ENCODE measurements at regions not wholly inside any gene's neighbourhood (a gene's known extent, or its start where the extent isn't known, plus 50 kb on each side); places are given as distances from the start of the nearest gene placed in this dataset.

- DNase-seq = no peak
Observed at GRCh38 chr22:48106715-48107259, 1344.3 kb downstream of the TBC1D22A start.

- DNase-seq = no peak
Observed at GRCh38 chr22:48106215-48106614, 1343.8 kb downstream of the TBC1D22A start.

GRCh38 chr22:48105259-48105658, 1342.8 kb downstream of the TBC1D22A start:
- DNase-seq = no peak

- no peak for DNase-seq
Observed at GRCh38 chr22:48104766-48105165, 1342.3 kb downstream of the TBC1D22A start.

DNA sequence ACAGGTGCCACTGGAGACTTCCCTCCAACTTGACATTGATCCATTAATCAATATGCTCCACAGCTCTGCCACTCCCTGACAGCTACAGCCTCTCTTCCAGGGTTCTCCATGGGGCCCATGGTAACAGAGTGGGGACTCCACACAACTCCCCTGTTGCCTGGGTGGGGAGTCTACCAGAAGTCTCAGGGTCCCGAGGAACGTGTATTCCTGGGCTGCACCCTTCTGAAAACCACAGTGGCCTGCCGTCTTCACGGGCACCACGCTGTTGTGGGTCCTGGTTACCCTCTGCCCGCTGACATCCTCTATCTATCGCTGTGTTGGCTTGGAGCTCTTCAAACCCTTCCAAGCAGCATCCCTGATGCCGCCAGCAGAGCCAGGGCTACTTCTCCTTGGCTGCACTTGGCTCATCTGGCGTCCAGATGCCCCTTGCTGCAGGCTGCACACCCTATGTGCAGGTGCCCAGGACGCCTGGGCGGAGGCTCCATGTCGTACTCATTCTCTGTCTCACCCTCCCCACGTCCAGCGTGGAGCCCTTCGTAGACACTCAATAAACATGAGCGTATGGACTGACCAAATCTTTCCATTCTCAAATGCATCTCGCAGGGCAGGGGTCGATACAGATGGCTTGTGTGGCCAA, 1341.8 kb downstream of the TBC1D22A start:
- no peak for DNase-seq

- no peak for DNase-seq
Observed at GRCh38 chr22:48103126-48103875, 1340.9 kb downstream of the TBC1D22A start.

GRCh38 chr22:48102581-48102980, 1340.1 kb downstream of the TBC1D22A start:
- DNase-seq = no peak

GRCh38 chr22:48101704-48102103, 1339.3 kb downstream of the TBC1D22A start:
- DNase-seq = no peak

DNA sequence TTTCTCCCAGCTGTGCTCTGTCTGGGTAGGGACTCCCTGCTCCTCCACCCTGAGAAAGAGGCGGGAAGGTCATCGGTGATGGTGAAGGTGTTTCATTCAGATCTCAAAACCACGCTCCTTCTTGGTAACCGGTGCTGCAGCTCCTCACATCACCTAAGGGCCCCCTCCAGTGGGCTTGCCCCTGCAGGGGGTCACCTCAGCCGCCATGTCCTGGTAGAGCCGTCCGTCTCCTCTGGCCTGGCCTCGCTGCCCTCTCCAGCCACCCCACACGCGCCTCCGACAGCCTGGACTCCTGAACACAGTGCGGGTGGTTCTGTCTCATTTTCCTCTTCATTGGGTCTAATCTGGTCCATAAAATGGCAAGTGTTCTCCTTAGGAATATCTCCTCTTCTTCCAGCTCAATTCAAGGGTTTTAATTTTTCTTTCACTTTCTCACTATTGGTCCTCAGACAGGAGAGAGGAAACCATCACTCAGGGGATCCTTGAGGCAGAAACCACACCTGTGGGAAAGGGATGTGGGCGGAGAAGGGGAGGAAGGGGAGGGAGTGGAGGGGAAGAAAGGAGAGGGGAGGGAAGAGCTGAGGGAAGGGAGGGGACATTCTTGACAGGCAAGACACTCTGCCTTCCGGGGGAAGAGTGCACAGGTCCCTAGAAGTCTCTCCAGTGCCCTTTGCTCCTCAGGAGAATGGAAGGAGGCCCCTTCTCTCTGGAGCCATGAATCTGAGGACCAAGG, 1338.4 kb downstream of the TBC1D22A start:
- DNase-seq = no peak

DNA sequence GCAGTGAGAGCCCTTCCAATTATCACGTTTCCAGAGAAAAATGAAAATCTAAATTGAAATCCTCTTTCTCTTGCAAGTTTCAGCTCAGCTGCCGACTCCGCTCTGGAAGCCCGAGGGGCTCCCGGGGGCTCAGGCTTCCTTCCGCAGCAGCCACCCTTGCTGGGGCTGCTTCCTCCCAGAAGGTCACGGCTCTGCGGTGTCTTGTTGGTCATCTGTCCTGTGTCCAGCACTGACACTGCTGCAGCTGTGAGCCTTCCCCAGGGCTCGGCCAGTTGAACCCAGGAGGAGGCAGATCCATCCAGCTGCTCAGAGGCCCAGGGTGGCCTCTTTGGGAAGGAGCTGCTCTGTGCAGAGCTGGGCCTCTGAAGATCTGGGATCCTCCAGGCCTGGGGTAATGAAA, 1337.2 kb downstream of the TBC1D22A start:
- DNase-seq = no peak

DNA sequence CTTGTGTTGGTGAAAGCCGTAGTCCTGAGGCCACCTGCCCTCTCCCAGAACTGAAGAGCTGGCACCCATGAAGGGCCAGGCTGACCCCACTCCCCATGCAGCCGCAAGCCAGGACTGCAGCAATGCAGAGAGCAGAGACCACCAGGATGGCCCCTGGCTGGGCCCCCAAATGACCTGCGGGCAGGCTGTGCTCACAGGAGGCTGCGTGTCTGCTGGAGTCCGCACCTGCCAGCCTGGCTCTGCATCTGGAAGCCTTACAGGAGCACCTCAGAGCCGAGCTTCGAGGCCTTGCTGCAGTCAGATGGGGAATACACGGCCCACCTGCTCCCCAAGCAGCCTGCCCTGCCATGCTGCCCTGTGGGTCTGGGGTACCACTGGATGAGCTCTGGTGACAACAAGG, 1336.8 kb downstream of the TBC1D22A start:
- DNase-seq = no peak

DNA sequence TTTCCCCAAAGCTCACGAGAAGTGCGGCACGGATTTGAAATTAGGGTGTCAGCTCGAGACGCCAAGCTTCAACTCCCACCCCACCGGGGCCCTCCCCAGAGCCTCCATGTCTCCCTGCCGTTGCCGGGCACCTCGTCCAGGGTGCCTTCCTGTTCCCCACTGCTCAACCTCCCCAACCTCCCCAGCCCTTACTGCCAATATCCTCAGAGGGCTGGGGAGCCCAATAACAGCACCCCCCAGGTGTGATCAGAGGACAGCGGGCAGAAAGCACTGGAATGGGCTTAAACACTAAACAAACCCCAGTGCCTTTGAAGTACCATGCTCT, 1336.4 kb downstream of the TBC1D22A start:
- no peak for DNase-seq

DNA sequence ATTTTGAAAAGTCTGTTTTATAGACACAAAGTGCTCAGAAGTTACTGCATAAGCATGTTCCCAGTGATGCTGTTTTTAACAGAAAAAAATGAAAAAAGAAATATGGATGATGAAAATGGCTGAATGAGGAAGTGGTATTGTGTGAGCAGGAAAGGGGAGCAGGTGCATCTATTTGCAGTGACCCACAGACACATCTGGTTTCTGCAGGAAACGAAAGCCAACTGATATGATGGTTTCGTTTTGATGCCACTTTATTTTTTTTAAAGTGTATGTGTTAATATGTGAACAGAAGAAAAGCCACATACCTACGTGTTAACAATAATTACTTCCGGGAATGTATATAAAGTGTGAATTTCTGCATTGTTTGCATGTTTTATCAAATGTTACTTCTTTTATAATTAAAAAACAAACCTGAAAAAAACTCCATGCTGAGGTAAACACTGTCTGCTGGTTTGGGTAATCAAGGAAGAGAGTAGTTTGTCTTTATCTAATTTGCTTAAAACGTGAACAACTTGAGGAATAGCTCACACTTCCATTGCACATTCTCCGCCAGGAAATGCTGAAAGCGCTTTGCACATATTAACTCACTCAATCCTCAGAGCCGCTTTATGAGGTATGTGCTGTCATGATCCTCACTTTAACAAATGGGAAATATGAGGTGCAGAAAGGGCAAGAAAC, 1335.9 kb downstream of the TBC1D22A start:
- DNase-seq = peak; percentile 44

DNA sequence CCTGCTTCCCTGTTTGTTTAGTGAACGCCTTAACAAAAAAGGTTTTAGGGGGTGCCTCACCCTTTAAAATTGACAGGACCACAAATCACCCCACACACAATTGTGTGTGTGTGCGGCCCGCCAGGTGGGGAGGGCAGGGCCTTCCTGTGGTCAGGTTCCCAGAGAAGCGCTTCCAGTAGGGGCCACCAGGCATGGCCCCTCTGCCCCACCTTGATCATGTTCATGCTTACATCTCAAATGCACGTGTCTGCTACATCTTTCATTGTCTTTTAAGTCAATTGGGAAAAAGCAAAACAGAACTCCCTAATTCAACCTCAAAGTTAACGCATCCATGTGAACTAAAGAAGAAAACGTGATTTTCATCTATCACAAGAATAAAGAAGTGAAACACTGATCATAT, 1335.3 kb downstream of the TBC1D22A start:
- DNase-seq = no peak

- no peak for DNase-seq
Observed at GRCh38 chr22:48096851-48097665, 1334.6 kb downstream of the TBC1D22A start.

DNA sequence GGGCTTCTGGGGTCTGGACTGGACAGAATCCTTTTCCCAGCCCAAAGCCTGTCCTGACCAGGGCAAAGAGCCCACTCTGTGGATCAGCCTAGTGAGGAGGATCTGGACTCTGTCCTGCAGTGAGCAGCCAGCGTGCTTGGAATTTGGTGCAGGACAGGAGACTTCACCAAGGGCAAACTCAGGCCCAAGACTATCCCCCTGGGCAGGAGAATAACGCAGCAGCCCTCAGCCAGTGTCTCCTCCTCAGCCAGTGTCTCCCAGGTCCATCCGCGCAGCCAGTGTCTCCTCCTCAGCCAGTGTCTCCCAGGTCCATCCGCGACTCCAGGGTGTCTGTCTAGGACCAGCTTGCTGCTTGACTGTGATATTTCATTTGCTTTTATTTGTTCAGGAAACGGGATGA, 1334.0 kb downstream of the TBC1D22A start:
- no peak for DNase-seq

DNA sequence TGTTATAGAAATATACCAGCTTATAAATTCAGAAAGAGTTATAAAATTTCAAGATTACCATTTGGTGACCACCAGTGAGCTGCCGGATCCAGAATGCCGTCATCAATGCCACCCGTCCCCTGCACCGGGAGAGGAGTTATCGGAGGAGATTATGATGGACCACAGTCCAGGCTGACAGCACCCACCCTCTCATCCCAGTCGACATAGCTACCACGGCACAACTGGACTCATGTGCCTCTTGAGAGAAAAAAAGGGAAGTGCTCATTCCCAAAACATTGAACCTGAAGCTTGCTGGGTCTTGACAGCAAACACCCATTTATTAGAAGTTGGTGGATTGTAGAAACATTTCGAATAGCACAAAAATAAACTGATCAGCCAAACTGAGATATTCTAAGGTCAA, 1331.5 kb downstream of the TBC1D22A start:
- no peak for DNase-seq

GRCh38 chr22:48092866-48093265, 1330.4 kb downstream of the TBC1D22A start:
- DNase-seq = no peak

- no peak for DNase-seq
Observed at GRCh38 chr22:48091656-48092223, 1329.3 kb downstream of the TBC1D22A start.

- no peak for DNase-seq
Observed at GRCh38 chr22:48091060-48091650, 1328.7 kb downstream of the TBC1D22A start.

- no peak for DNase-seq
Observed at GRCh38 chr22:48090332-48090672, 1327.9 kb downstream of the TBC1D22A start.
